Anterior cingulate cortex (tissue), 58 donors: ENCODE measurements at regions not wholly inside any gene's neighbourhood (a gene's known extent, or its start where the extent isn't known, plus 50 kb on each side); places are given as distances from the start of the nearest gene placed in this dataset.

Experiments used
- DNase-seq, 58 donors: peaks; one replicate each; lab custom pipeline; 2025; lab: John Stamatoyannopoulos, UW

DNA sequence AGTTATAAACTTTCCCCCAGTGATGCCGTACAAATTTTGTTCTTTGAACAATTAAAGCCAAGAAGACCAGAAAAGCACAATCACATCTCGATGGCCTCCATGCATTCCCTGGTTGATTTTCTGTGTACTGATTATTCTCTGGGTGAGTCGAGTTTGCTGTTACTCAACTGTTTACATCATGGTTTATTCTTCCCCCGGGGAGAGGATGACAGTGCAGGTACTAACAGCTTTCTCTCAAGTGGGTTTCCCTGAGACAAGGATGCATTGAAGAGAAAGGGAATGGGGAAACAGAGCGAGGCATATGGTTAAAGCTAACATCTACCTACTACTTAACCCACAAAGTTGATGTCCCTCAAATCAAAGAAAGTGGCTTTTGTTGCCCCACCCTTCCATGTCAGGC lies 410.8 kb upstream of the FANCL start:
- no peak for DNase-seq

DNA sequence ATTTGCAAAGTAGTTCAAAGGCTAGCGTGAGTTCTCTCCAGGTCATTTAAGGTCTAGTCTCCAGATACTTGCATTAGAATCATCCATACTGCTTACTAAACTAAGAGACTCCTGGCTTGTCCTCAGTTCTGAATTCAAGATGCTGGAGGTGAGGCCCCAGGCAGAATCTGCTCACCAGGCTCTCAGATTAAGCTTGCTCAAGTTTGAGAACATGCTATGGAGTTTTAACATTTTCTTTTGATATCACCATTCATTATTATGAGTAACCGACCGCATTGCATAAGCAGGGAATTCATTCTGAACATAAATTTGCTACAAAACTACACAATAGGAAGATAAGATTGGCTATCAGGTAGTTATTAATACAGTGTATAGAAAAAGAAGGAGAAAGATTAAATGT lies 409.7 kb upstream of the FANCL start:
- no peak for DNase-seq

DNA sequence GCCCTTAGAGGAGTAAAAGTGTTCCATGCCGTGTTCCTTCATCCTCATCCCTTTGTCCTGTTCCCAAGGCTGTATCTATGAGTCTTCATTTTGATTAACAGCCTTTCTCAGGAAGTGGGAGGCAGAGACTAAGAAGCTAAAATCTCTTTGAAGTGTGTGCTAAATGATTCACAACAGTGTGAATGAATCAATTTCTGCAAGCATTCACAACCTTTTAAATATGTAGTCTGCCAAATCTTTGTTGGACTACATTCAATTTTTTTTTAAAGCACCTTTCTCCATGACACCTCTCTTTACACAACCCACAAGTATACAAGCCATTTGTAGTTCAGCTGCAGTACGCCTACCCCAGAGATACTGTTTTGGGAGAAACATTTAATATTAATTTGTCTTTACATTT lies 408.6 kb upstream of the FANCL start:
- peak in 1 of 58 donors; percentile 35 for DNase-seq

DNA sequence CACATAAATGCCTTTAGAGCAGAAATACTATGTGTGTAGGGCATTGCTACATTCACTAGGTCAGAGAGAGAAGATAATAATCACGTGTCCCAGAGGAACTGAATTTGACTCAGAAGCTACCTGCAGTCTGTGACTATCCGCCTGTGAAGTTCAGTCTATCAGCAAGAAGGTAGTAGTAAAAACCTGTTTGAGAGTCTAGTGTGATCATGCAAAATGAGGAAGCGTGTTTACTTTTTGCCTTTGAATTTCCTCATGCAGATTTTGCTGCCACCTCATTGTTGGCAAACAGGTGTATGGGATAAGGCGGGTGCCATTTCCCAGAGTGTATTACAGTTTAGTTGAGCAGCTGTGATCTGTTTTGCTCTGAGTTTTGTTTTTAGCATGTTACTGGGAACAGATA lies 403.9 kb upstream of the FANCL start:
- no peak for DNase-seq

DNA sequence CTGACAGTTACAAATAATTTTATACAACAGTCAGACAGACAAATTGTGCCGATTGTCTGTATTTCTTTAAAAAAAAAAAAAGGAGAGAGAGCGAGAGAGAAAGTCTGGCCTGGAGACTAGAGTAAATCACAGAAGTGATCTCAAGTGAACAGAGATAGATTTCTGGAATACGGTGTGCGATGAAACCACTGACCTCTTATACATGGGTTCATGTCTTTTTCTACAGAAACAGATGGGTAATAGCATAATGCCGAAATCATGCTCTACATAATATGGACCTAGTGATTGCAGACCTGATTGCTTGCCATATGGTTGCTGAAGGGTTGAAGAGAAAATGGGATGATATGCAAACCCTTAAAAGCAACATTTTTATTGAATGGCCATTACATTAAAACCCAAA lies 403.3 kb upstream of the FANCL start:
- DNase-seq = no peak

DNA sequence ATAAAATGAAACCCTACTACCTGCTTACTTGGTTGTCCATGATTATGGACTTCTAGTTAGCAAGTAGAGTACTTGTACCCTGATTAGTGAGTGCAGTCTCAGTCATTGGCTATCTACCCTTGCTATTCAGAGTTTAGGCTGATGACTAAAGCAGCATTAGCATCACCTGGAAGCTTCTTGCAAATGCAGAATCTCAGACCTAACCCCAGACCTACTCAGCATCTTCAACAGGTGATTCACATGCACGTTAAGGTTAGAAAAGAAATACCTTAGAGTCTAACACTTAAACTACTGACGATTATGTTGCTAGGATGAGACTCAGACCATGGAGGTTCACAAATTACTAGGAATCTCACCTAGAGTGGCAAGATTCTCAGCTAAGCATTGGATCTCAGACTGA lies 399.9 kb upstream of the FANCL start:
- no peak for DNase-seq

DNA sequence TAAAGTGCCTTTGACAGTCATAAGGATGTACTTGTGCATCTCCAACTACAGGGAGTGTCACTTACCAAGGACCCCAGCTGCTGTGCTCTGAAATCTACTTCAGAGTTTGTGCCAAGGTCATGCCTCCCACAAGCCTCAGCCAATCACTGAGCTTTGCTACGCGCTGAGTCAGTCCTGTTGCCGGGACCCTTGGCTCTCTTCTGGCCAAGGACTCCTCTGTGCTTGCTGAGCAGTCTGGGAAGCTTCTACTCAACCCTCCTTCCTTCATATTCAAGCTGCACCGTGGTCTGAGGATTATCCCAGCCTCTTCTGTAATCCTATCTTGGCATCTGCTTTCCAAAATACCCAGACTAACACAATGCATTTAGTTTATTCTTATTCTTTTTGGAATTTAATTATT lies 398.9 kb upstream of the FANCL start:
- no peak for DNase-seq

DNA sequence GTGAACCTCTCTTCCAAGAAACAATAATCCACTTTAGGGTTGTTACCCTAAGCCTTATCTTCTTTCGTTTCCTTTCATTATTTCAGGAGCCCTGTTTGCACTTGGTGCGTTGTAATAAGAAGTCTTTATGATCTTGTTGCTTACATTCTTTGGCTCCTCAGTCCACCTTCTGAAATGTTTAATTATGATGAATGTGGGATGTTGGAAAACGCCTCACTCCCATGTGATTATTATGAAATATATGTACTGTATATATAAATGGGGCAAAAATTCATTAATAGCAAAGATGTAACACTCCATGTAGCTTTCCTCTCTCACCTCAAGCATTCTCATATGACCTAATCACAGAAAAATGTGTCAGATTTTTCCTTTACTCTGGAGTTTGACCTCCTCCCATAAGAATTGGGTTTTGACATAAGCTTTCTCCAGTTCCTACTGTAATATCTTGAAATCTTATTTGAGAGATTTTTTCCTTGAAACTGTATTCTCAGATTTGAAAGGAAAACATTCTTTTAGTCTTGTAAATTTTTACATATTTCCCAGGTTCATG lies 397.2 kb upstream of the FANCL start:
- no peak for DNase-seq

DNA sequence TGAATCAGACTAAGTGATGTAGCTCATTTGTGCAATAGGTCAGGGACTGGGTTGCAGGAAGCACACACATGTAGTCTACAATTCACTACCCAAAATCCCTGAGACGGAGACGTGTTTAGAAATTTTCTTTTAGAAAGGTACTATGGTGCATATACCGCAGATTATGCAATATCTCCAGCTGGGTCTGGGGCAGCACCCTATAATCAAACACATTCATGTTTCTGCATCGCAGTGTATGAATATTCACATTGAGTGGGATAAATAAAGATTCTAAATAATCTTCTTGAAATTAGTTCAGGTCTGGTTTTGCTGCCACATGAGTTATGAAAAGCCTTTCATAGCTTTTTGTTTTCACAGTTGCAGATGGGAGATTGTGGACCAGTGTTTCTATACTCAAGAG lies 395.7 kb upstream of the FANCL start:
- DNase-seq = no peak

DNA sequence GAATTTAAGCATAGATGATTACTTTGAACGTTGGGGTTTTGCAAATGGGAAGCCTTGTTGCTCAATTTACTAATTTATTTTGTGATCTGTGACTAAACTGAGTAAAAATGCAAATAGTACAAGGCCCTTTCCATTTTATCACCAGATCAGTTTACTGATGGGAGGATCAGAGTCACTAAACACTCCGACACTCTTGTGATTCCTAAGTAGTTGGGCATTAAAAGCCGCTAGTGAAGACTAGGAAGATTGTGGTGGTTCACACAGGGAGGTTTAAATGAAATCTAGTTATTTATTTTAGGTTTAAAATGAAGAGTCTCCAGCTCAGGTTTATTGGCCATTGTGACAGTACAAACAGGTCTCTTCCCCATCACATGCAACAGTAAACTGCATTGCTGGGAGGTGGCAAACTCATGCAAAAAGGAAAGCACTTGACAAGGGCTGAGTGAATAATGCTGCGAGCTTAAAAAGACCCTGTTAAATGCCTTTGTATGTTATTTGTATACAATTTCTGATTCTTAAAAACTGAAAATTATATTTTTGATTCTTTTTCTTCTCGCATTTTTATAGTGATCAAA lies 394.8 kb upstream of the FANCL start:
- no peak for DNase-seq

DNA sequence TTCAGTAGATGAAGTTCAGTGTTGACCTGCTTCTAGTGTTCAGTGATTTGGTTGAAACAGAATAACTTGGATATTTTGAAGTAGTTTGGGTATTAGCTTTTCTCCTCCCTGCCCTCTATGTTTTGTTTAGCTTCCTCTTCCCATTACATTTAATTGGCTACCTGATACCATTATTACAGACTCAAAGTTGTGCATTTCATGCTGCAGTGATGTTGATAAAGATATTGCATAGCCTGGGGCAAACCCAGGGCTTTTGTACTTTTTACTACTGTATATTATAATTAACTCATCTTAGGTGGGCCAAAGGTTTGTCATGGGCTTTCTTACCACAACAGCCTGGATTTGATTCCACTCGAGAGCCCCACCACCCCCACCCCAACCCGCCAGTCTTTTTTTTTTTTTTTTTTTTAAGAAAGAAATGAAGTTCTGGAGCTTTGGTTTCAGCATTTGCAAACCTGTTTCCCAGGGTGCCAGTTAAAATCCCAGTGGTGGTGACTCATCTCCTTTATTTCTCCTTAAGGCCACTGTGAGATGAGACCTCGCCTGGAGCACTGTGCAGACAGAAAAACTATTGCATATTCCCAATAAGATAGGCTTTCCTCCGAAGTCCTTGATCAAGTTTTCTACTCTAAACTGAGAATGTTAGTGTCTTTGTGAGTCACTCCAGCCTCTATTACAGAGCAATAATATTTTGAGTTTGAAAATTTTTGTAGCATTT lies 393.7 kb upstream of the FANCL start:
- DNase-seq = no peak

DNA sequence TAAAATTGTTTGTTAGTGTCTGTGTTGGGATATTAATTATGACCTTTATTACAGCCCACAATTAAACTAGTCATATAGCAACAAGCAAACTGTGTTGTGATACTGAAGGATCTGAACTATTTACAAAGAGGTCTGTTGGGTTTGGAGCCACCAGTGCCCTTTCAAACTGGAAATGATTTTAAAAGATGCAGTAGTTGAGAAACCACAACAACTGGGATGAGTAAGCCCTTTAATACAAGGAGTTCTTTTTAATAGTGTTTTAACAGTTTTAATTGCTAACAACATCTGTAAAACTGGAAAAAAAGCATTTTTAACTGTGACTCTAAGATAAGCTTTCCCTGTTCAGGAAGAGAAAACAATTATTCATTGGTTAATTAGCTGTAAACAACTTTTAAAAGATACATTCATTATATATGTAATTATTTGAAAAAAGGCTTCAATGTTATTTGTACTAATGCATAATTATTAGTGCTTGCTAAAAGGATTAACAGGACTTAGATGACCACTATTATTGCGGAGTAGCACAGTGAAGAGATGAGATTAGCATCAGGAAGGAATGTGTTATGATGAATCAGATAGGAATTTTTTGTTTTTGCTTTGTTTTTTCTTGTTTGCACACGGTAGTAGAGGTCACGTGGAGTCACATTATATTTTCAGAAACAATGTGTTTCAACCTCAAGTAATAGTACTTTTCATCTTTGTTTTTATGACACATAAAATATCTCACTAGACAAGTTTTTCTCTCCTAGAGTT lies 392.7 kb upstream of the FANCL start:
- DNase-seq = no peak

DNA sequence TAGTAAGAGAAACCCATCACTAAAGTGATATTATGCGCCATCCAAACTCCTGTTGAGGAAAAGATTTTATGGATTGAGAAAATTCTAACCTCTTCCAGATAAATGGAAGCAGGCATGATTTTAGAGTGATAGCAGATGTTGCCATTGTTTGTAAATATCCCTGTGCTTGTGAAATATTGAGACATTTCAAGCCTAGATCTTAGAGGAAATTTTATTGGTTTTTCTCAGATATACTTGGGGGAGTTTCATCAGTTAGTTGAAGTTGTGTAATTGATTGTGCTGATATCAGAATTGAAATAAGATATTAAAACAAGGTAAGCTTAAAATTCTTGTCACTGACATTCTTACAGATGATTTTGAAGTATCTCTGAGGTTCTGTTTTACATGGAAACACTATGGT lies 390.9 kb upstream of the FANCL start:
- DNase-seq = no peak

DNA sequence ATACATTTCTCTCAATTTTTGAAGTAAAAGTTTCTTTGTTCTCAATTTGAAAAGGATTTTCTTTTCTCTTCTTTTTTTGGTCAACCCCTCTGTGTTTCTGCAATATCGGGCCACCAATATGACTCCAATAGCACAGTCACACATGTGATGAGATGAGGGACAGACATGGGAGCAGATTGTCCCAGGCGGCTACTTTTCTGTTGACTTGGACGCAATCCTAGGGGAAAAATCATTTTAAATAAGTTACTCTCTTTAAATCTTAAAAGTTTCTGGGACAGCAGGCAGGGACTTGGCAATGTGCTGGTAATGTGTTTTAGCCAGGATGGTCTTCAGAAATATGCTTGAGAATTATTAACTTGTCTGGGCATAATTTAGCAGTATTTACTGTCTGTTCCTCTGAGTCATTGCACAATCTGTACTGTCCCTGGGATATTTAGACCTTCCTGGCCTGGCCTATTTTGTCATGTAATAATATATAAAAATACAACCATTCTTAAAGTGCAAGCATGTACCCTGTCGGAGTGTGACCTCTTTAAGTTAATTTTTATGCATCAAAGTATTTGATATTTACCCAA lies 388.5 kb upstream of the FANCL start:
- no peak for DNase-seq

DNA sequence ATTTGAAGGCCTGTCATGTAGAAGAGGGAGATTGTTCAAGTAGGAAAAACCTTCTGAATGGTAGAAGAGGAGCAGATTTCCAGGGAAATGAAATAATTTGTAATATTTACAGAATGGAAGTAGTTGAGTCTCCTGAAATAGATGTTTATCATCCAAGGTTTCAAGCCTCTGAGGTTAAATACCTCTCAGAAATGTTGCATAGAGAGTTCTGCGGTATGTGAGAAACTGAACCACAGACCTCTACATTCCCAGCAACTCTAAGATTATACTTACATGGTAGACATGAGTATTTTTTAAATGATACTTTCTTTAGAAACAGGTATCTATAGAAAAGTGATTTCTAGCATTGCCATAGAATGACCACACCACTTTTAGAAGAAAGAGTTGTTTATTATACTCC lies 379.8 kb upstream of the FANCL start:
- no peak for DNase-seq

DNA sequence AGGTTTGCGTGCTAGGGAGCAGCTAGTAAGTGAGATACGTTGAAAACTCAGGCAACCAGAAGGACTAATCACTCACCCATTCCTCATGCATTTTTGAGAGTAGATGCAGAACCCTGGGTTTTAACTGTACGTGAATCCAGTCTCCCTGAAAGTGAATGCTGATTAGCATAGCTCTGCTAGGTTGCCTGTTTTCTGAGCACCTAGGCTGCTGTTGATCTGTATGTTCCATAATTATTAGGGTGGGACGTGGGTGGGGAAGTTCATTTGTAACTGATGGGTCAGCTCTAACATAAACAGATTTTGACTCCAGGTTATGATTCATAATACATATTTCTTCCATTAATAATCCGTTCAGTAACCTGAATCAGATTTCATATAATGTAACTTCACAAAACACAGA lies 379.0 kb upstream of the FANCL start:
- DNase-seq = no peak

DNA sequence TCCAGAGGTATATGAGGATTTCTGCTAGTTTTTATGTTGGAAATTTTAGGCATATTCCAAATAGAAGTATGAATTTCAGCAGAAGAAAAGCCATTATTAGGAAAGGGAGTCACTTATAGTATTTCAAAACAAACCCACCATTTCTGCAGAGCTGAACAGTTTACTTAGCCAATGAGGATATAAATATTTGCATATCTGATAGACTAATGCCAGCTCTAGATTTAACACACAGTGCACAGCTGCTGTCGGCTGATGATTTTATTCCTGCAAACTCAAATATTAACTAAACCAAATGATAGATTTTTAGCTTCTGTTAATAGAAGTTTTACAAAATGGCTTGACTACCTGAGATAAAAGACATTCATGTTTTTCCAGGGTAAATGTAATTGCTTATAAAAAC lies 375.8 kb upstream of the FANCL start:
- DNase-seq = no peak

DNA sequence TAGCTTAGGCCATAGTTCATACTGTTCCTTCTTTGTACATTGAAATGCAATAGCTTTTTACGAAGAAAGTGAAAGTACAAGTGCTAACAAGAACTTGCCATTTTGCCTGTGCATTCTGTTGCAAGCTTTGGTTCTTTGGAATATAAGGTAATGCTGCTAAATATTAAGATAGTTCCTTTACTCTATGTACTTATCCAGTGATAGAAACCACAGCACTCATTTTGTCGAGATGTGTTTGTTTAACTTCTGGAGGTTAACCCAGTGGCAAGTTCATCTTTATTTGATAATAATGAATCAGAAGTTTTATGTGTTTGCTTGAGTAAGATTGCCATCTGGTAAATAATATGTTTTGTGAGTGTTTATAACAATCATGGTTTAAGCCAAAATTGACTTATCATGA lies 373.1 kb upstream of the FANCL start:
- DNase-seq = no peak

DNA sequence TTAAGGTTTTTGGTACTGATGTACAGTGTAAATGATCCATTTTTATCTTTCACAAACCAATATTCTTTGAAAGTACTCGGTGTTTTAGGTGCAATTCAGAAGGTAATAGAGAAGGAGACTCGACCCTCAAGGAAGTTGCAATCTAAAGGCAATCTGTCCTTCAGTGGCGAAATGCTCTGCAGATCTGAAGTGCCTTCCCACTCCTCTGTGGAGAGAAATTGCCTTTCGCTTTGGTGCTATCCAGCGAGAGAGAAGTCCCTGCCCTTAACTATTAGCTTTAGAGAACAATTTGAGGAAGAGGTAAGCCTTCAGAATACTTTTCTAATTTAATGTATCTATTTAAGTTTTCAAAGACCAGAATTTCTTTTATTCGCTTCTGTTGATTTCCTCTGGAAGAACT lies 371.8 kb upstream of the FANCL start:
- DNase-seq = no peak

DNA sequence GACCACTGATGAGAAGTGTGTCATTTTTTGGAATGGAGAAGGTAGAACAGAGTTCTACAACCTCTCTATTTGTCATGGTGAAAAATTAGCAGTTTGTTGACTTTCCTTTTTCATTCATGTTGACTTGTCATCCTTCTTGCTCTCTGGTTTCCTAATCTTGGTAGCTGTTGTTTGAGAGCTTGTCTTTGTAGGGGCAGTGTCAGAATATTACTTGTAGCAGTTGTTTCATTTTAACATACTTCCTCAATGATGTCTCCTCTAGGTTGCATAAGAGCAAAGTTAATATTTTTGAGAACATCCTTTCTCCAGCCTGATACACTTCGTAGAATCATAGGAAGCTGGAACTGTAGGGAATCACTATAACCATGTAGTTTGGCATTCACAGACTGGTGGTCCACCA lies 368.2 kb upstream of the FANCL start:
- no peak for DNase-seq

DNA sequence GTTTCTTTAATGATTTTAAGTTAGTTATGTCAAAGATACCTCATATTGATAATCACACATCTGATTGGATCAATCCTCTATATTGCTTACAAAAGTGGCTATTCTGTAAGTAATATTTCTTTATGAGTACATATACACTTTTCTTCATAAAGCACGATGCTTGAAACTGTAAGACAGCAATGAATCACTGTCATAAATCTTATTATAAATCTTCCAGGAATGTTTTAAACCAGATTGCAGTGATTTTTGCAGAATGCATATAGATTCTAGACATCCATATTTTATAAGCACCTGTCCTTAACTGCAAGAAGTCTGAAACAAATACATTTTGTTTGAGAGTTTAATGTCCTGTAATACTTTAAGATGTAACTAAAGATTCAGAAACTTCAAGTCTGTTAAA lies 367.0 kb upstream of the FANCL start:
- no peak for DNase-seq
